Umbilical cord (tissue), 1 donor: ENCODE measurements at regions not wholly inside any gene's neighbourhood (a gene's known extent, or its start where the extent isn't known, plus 50 kb on each side); places are given as distances from the start of the nearest gene placed in this dataset.

Experiments used
- DNase-seq: peaks from one replicate; pipeline ENCODE4 v3.0.0-alpha.2; 2015; ENCODE audit warnings: low spot score

GRCh38 chr5:54719384-54720283, 202.1 kb downstream of the SNX18 start:
- DNase-seq: peak; percentile 54

GRCh38 chr5:54718656-54719055, 201.1 kb downstream of the SNX18 start:
- DNase-seq: peak; percentile 23

- no peak for DNase-seq
Observed at GRCh38 chr5:54717870-54718269, 200.3 kb downstream of the SNX18 start.

GRCh38 chr5:54717459-54717858, 199.9 kb downstream of the SNX18 start:
- no peak for DNase-seq

GRCh38 chr5:54713923-54714581, 196.5 kb downstream of the SNX18 start:
- no peak for DNase-seq

GRCh38 chr5:54709096-54709495, 191.5 kb downstream of the SNX18 start:
- DNase-seq: no peak

- DNase-seq: no peak
Observed at GRCh38 chr5:54707841-54708240, 190.3 kb downstream of the SNX18 start.

GRCh38 chr5:54705994-54706653, 188.6 kb downstream of the SNX18 start:
- DNase-seq: no peak

- DNase-seq: no peak
Observed at GRCh38 chr5:54704825-54705224, 187.3 kb downstream of the SNX18 start.

GRCh38 chr5:54704333-54704732, 186.8 kb downstream of the SNX18 start:
- no peak for DNase-seq

GRCh38 chr5:54703565-54704255, 186.2 kb downstream of the SNX18 start:
- no peak for DNase-seq

- DNase-seq: peak; percentile 57
Observed at GRCh38 chr5:54703133-54703532, 185.6 kb downstream of the SNX18 start.

- DNase-seq: no peak
Observed at GRCh38 chr5:54702470-54702869, 184.9 kb downstream of the SNX18 start.

- peak; percentile 71 for DNase-seq
Observed at GRCh38 chr5:54700986-54701578, 183.5 kb downstream of the SNX18 start.

GRCh38 chr5:54696931-54697330, 179.4 kb downstream of the SNX18 start:
- DNase-seq: peak; percentile 52

GRCh38 chr5:54696346-54696745, 178.8 kb downstream of the SNX18 start:
- DNase-seq: no peak

GRCh38 chr5:54695198-54695966, 177.8 kb downstream of the SNX18 start:
- DNase-seq: no peak

- no peak for DNase-seq
Observed at GRCh38 chr5:54693936-54694657, 176.5 kb downstream of the SNX18 start.

- DNase-seq: no peak
Observed at GRCh38 chr5:54692631-54693030, 175.1 kb downstream of the SNX18 start.

GRCh38 chr5:54691656-54692055, 174.1 kb downstream of the SNX18 start:
- no peak for DNase-seq
